HEK293 (cell line): ENCODE measurements at regions not wholly inside any gene's neighbourhood (a gene's known extent, or its start where the extent isn't known, plus 50 kb on each side); places are given as distances from the start of the nearest gene placed in this dataset.

Source experiments
- CTCF ChIA-PET: fragments of 350-600 bp; formaldehyde crosslinking; extraction: SDS; loops from one replicate; lab custom pipeline; 2021; ENCODE audit warnings: antibody characterized with exemption; lab: Yijun Ruan, JAX
- POLR2A ChIA-PET: fragments of 300-600 bp; formaldehyde crosslinking; extraction: SDS; loops from one replicate; lab custom pipeline; 2020; ENCODE audit warnings: antibody characterized with exemption, inconsistent platforms; lab: Yijun Ruan, JAX
- H3K27ac ChIP-seq: fragments of 200-500 bp; sonication (Bioruptor generic); 2 replicates; pipeline ENCODE4 v1.5.1; 2014; ENCODE audit warnings: low read depth, low read length, control low read depth, inconsistent platforms; ENCODE audit errors: extremely low read depth
- H3K36me3 ChIP-seq, 2 experiments: fragments of 200-500 bp in 1 of 2; sonication (Bioruptor generic) in 1 of 2; 1 replicate in 1 of 2; 2 replicates in 1 of 2; pipeline ENCODE4 v1.5.1; 2014 to 2017; ENCODE audit warnings: inconsistent platforms in 2 of 2, low read length in 2 of 2; ENCODE audit not compliant: control insufficient read depth in 2 of 2, insufficient read depth in 1 of 2
- H3K4me1 ChIP-seq: fragments of 200-500 bp; sonication (Bioruptor generic); 2 replicates; pipeline ENCODE4 v1.5.1; 2014; ENCODE audit warnings: mild to moderate bottlenecking, low read length, inconsistent platforms; ENCODE audit not compliant: control insufficient read depth, insufficient read depth
- H3K4me3 ChIP-seq: 2 replicates; pipeline ENCODE4 v1.5.1; 2011; ENCODE audit warnings: low read depth, mild to moderate bottlenecking, control low read depth, low read length, moderate library complexity
- H3K9me3 ChIP-seq: fragments of 200-500 bp; sonication (Bioruptor generic); 2 replicates; pipeline ENCODE4 v1.5.1; 2014; ENCODE audit warnings: low read depth, low read length, inconsistent platforms; ENCODE audit not compliant: control insufficient read depth, insufficient read depth
- HOXA7 ChIP-seq: sonication (generic); formaldehyde crosslinking; IDR thresholded peaks from 2 replicates; pipeline ENCODE4 v1.8.1; 2022; ENCODE audit warnings: missing genetic modification reagents, borderline replicate concordance
- KLF7 ChIP-seq: fragments of 450-650 bp; formaldehyde crosslinking; IDR thresholded peaks from 2 replicates; pipeline ENCODE4 v1.5.1; 2016; ENCODE audit warnings: missing biosample characterization, missing genetic modification characterization, borderline replicate concordance
- SALL2 ChIP-seq: fragments of 450-650 bp; formaldehyde crosslinking; IDR thresholded peaks from 2 replicates; pipeline ENCODE4 v1.5.0; 2017; ENCODE audit warnings: missing biosample characterization, mild to moderate bottlenecking, missing genetic modification characterization, borderline replicate concordance
- SP2 ChIP-seq: fragments of 450-650 bp; formaldehyde crosslinking; IDR thresholded peaks from 2 replicates; pipeline ENCODE4 v1.5.1; 2016; ENCODE audit warnings: missing biosample characterization, missing genetic modification characterization
- TCF7L2 ChIP-seq: IDR thresholded peaks from 2 replicates; pipeline ENCODE4 v1.6.1; 2011; ENCODE audit warnings: low read depth, mild to moderate bottlenecking, inconsistent platforms, low read length, moderate library complexity, borderline replicate concordance
- WT1 ChIP-seq: fragments of 450-650 bp; formaldehyde crosslinking; IDR thresholded peaks from 2 replicates; pipeline ENCODE4 v1.5.1; 2016; ENCODE audit warnings: missing biosample characterization, missing genetic modification characterization
- ZBTB1 ChIP-seq: fragments of 450-650 bp; formaldehyde crosslinking; IDR thresholded peaks from 2 replicates; pipeline ENCODE4 v1.5.1; 2016; ENCODE audit warnings: missing biosample characterization, missing genetic modification characterization
- ZNF174 ChIP-seq: fragments of 450-650 bp; formaldehyde crosslinking; IDR thresholded peaks from 2 replicates; pipeline ENCODE4 v1.5.0; 2017; ENCODE audit warnings: missing biosample characterization, mild to moderate bottlenecking, missing genetic modification characterization
- ZNF19 ChIP-seq: fragments of 450-650 bp; formaldehyde crosslinking; IDR thresholded peaks from 2 replicates; pipeline ENCODE4; 2016; ENCODE audit warnings: missing biosample characterization, missing genetic modification characterization, low read depth
- ZNF211 ChIP-seq: fragments of 450-650 bp; formaldehyde crosslinking; IDR thresholded peaks from 2 replicates; pipeline ENCODE4 v1.5.1; 2016; ENCODE audit warnings: low read depth, missing biosample characterization, missing genetic modification characterization
- ZNF341 ChIP-seq: fragments of 450-650 bp; formaldehyde crosslinking; IDR thresholded peaks from 2 replicates; pipeline ENCODE4; 2016; ENCODE audit warnings: low read depth, missing biosample characterization, missing genetic modification characterization
- ZNF596 ChIP-seq: fragments of 450-650 bp; IDR thresholded peaks from 2 replicates; pipeline ENCODE4 v1.5.0; 2018; ENCODE audit warnings: missing biosample characterization, mild to moderate bottlenecking, missing genetic modification characterization, moderate library complexity
- ZNF626 ChIP-seq: fragments of 450-650 bp; sonication (Bioruptor Pico); formaldehyde crosslinking; IDR thresholded peaks from 2 replicates; pipeline ENCODE4 v1.5.1; 2018; ENCODE audit warnings: missing biosample characterization, missing genetic modification characterization, inconsistent platforms
- ZSCAN30 ChIP-seq: fragments of 450-650 bp; IDR thresholded peaks from 2 replicates; pipeline ENCODE4 v1.5.1; 2018; ENCODE audit warnings: missing biosample characterization, mild to moderate bottlenecking, missing genetic modification characterization, moderate library complexity
- TF ChIP-seq, protein P1 (sequence below): fragments of 450-650 bp; formaldehyde crosslinking; IDR thresholded peaks from 2 replicates; pipeline ENCODE4 v1.5.1; 2016; ENCODE audit warnings: missing biosample characterization, missing genetic modification characterization
- TF ChIP-seq, protein P2 (sequence below): fragments of 450-650 bp; formaldehyde crosslinking; conservative IDR thresholded peaks from 2 replicates; pipeline ENCODE4 v1.5.1; 2016; ENCODE audit warnings: low read depth, missing biosample characterization, missing genetic modification characterization
- TF ChIP-seq, protein P3 (sequence below): fragments of 450-650 bp; formaldehyde crosslinking; IDR thresholded peaks from 2 replicates; pipeline ENCODE4 v1.5.1; 2016; ENCODE audit warnings: missing biosample characterization, missing genetic modification characterization, borderline replicate concordance

DNA sequence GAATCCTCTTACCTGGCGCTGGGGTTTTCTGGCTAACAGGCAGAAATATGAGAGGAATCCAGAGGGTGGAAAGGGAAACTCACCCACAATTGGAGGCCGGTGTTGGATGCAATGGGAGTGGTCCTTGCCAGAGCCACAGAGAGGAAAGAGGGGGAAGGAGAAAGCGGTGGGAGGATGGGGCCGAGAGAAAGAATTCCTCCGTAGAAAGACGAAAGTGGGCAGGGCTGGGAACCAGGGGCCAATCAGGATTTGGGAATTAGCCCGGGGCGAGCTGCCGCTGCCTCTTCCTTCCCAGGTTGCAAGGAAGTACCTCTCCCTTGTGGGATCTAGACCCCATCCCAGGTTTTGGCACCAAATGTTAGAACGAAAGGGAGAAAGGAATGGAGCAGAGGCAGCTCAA is 83.1 kb upstream of the SPIN4 start (continued):
- TF ChIP-seq SP2 (tag by site-specific recombination) (no peak), ZNF626 (tag by site-specific recombination) (no peak), ZBTB1 (tag by site-specific recombination) (no peak), ZNF341 (no peak), ZNF211 (tag by site-specific recombination) (no peak), KLF7 (tag by site-specific recombination) (no peak), HOXA7 (CRISPR knock-in tag) (no peak), SALL2 (tag by site-specific recombination) (no peak), ZNF596 (no peak), ZNF19 (tag by site-specific recombination) (no peak)
- TF ChIP-seq, protein P1, sequence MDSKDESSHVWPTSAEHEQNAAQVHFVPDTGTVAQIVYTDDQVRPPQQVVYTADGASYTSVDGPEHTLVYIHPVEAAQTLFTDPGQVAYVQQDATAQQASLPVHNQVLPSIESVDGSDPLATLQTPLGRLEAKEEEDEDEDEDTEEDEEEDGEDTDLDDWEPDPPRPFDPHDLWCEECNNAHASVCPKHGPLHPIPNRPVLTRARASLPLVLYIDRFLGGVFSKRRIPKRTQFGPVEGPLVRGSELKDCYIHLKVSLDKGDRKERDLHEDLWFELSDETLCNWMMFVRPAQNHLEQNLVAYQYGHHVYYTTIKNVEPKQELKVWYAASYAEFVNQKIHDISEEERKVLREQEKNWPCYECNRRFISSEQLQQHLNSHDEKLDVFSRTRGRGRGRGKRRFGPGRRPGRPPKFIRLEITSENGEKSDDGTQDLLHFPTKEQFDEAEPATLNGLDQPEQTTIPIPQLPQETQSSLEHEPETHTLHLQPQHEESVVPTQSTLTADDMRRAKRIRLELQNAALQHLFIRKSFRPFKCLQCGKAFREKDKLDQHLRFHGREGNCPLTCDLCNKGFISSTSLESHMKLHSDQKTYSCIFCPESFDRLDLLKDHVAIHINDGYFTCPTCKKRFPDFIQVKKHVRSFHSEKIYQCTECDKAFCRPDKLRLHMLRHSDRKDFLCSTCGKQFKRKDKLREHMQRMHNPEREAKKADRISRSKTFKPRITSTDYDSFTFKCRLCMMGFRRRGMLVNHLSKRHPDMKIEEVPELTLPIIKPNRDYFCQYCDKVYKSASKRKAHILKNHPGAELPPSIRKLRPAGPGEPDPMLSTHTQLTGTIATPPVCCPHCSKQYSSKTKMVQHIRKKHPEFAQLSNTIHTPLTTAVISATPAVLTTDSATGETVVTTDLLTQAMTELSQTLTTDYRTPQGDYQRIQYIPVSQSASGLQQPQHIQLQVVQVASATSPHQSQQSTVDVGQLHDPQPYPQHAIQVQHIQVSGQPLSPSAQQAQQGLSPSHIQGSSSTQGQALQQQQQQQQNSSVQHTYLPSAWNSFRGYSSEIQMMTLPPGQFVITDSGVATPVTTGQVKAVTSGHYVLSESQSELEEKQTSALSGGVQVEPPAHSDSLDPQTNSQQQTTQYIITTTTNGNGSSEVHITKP (tag by site-specific recombination) = no peak
- TF ChIP-seq, protein P2, sequence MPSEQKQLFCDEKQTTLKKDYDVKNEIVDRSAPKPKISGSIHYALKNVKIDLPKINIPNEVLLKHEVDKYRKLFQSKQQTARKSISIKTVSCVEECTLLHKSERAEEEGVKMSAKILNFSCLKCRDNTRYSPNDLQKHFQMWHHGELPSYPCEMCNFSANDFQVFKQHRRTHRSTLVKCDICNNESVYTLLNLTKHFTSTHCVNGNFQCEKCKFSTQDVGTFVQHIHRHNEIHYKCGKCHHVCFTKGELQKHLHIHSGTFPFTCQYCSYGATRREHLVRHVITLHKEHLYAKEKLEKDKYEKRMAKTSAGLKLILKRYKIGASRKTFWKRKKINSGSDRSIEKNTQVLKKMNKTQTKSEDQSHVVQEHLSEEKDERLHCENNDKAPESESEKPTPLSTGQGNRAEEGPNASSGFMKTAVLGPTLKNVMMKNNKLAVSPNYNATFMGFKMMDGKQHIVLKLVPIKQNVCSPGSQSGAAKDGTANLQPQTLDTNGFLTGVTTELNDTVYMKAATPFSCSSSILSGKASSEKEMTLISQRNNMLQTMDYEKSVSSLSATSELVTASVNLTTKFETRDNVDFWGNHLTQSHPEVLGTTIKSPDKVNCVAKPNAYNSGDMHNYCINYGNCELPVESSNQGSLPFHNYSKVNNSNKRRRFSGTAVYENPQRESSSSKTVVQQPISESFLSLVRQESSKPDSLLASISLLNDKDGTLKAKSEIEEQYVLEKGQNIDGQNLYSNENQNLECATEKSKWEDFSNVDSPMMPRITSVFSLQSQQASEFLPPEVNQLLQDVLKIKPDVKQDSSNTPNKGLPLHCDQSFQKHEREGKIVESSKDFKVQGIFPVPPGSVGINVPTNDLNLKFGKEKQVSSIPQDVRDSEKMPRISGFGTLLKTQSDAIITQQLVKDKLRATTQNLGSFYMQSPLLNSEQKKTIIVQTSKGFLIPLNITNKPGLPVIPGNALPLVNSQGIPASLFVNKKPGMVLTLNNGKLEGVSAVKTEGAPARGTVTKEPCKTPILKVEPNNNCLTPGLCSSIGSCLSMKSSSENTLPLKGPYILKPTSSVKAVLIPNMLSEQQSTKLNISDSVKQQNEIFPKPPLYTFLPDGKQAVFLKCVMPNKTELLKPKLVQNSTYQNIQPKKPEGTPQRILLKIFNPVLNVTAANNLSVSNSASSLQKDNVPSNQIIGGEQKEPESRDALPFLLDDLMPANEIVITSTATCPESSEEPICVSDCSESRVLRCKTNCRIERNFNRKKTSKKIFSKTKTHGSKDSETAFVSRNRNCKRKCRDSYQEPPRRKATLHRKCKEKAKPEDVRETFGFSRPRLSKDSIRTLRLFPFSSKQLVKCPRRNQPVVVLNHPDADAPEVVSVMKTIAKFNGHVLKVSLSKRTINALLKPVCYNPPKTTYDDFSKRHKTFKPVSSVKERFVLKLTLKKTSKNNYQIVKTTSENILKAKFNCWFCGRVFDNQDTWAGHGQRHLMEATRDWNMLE (tag by site-specific recombination) = no peak

DNA sequence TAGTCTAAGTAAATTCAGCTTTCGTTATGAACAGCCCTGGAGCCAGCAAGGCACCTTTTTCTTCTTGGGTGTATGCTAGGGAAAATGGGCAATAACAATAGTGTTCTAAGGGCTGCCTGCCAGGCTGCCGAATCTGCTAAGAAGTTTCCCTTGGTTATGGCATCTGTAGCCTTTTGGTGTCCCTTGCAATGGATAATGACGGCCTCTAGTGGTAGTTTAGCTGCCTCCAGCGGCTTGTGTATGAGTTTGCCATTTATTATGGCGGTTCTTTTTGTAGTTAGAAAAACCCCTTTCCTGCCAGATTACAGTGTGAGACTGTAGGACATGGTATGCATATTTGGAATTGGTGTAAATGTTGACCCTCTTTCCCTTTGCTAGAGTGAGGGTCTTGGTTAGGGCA is 78.9 kb upstream of the SPIN4 start:
- TF ChIP-seq TCF7L2 (no peak), ZSCAN30 (tag by site-specific recombination) (no peak), ZNF341 (no peak), ZBTB1 (tag by site-specific recombination) (no peak), ZNF174 (tag by site-specific recombination) (no peak), WT1 (no peak)
- TF ChIP-seq, protein P3, sequence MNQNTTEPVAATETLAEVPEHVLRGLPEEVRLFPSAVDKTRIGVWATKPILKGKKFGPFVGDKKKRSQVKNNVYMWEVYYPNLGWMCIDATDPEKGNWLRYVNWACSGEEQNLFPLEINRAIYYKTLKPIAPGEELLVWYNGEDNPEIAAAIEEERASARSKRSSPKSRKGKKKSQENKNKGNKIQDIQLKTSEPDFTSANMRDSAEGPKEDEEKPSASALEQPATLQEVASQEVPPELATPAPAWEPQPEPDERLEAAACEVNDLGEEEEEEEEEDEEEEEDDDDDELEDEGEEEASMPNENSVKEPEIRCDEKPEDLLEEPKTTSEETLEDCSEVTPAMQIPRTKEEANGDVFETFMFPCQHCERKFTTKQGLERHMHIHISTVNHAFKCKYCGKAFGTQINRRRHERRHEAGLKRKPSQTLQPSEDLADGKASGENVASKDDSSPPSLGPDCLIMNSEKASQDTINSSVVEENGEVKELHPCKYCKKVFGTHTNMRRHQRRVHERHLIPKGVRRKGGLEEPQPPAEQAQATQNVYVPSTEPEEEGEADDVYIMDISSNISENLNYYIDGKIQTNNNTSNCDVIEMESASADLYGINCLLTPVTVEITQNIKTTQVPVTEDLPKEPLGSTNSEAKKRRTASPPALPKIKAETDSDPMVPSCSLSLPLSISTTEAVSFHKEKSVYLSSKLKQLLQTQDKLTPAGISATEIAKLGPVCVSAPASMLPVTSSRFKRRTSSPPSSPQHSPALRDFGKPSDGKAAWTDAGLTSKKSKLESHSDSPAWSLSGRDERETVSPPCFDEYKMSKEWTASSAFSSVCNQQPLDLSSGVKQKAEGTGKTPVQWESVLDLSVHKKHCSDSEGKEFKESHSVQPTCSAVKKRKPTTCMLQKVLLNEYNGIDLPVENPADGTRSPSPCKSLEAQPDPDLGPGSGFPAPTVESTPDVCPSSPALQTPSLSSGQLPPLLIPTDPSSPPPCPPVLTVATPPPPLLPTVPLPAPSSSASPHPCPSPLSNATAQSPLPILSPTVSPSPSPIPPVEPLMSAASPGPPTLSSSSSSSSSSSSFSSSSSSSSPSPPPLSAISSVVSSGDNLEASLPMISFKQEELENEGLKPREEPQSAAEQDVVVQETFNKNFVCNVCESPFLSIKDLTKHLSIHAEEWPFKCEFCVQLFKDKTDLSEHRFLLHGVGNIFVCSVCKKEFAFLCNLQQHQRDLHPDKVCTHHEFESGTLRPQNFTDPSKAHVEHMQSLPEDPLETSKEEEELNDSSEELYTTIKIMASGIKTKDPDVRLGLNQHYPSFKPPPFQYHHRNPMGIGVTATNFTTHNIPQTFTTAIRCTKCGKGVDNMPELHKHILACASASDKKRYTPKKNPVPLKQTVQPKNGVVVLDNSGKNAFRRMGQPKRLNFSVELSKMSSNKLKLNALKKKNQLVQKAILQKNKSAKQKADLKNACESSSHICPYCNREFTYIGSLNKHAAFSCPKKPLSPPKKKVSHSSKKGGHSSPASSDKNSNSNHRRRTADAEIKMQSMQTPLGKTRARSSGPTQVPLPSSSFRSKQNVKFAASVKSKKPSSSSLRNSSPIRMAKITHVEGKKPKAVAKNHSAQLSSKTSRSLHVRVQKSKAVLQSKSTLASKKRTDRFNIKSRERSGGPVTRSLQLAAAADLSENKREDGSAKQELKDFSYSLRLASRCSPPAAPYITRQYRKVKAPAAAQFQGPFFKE (tag by site-specific recombination) = no peak
- TF ChIP-seq, all 188 proteins: peak for 0
- Histone ChIP-seq H3K4me1 (no peaks in the 10 kb centered on the region), H3K9me3 (no peaks in the 10 kb centered on the region; the same call in 1 of the 2 replicates), H3K27ac (no peak overlapping the region), H3K4me3 (no peak overlapping the region), H3K36me3 (no peaks in the 10 kb centered on the region)
- ChIA-PET POLR2A (no interaction called here), CTCF (no interaction called here)
